OCI-LY7 (cell line): ENCODE measurements at regions not wholly inside any gene's neighbourhood (a gene's known extent, or its start where the extent isn't known, plus 50 kb on each side); places are given as distances from the start of the nearest gene placed in this dataset.

Source experiments
- BruUV-seq: library from RNA; stranded (reverse); fragments of 400-500 nt; replicated peaks from 2 replicates; lab custom pipeline; 2021; lab: Mats Ljungman, UMichigan
- CTCF ChIA-PET: fragments of 300-600 bp; sonication (Branson Sonifier 250); formaldehyde crosslinking; loops from one replicate; lab custom pipeline; 2022; ENCODE audit warnings: antibody characterized with exemption; ENCODE audit not compliant: unreplicated experiment; lab: Charles Lee
- POLR2A ChIA-PET: fragments of 300-600 bp; sonication (Branson Sonifier 250); formaldehyde crosslinking; loops from one replicate; lab custom pipeline; 2022; ENCODE audit warnings: antibody characterized with exemption; lab: Charles Lee
- DNase-seq: peaks from one replicate; pipeline ENCODE4 v3.0.0-alpha.2; 2015; ENCODE audit warnings: low spot score
- H2AFZ ChIP-seq: fragments of 200-600 bp; sonication (generic), shearing (Covaris generic); 2 replicates; pipeline ENCODE4 v1.6.1; 2014; ENCODE audit warnings: mild to moderate bottlenecking, antibody characterized with exemption, low read length, moderate library complexity
- H3K27ac ChIP-seq: fragments of 200-600 bp; sonication (generic); 2 replicates; pipeline ENCODE4 v1.5.1; 2014; ENCODE audit warnings: mixed run types, low read depth, mild to moderate bottlenecking, moderate library complexity, low read length, inconsistent platforms; ENCODE audit not compliant: poor library complexity, severe bottlenecking
- H3K36me3 ChIP-seq: fragments of 200-600 bp; sonication (generic); 2 replicates; pipeline ENCODE4 v1.6.1; 2014; ENCODE audit warnings: mild to moderate bottlenecking, antibody characterized with exemption, low read length, moderate library complexity, mixed read lengths; ENCODE audit not compliant: insufficient read depth
- H3K4me1 ChIP-seq: fragments of 200-600 bp; sonication (generic); 2 replicates; pipeline ENCODE4 v1.5.1; 2014; ENCODE audit warnings: mild to moderate bottlenecking, low read length; ENCODE audit not compliant: insufficient read depth, poor library complexity, severe bottlenecking
- H3K4me2 ChIP-seq: fragments of 200-600 bp; sonication (generic); 2 replicates; pipeline ENCODE4 v1.6.1; 2014; ENCODE audit warnings: mild to moderate bottlenecking, low read length
- H3K4me3 ChIP-seq: fragments of 200-600 bp; sonication (generic); 2 replicates; pipeline ENCODE4 v1.5.1; 2014; ENCODE audit warnings: mild to moderate bottlenecking, low read depth, low read length; ENCODE audit not compliant: poor library complexity, severe bottlenecking
- H3K79me2 ChIP-seq: fragments of 200-600 bp; sonication (generic); 2 replicates; pipeline ENCODE4 v1.6.1; 2016; ENCODE audit warnings: low read depth, mild to moderate bottlenecking, low read length, moderate library complexity, mixed read lengths; ENCODE audit not compliant: insufficient read depth
- H3K9me2 ChIP-seq: fragments of 200-600 bp; sonication (generic); 2 replicates; pipeline ENCODE4 v1.6.1; 2016; ENCODE audit warnings: mild to moderate bottlenecking, low read length, mixed read lengths; ENCODE audit not compliant: insufficient read depth
- H3K9me3 ChIP-seq: fragments of 200-600 bp; sonication (generic); 2 replicates; pipeline ENCODE4 v1.6.1; 2014; ENCODE audit warnings: mild to moderate bottlenecking, mixed run types, low read length, mixed read lengths
- H4K20me1 ChIP-seq: fragments of 200-600 bp; sonication (generic); 2 replicates; pipeline ENCODE4 v1.6.1; 2014; ENCODE audit warnings: mild to moderate bottlenecking, antibody characterized with exemption, low read length, moderate library complexity, mixed read lengths; ENCODE audit not compliant: insufficient read depth
- CTCF ChIP-seq: fragments of 200-600 bp; sonication (generic); conservative IDR thresholded peaks from 2 replicates; pipeline ENCODE4 v1.5.1; 2014; ENCODE audit warnings: mild to moderate bottlenecking, antibody characterized with exemption, low read length, moderate library complexity, mixed read lengths
- EZH2phosphoT487 ChIP-seq: fragments of 200-600 bp; sonication (generic); IDR thresholded peaks from 2 replicates; pipeline ENCODE4 v1.6.1; 2018; ENCODE audit warnings: low read depth, borderline replicate concordance, mild to moderate bottlenecking, mixed run types, antibody characterized with exemption, low read length, moderate library complexity, mixed read lengths
- intact Hi-C: fragments of 100-400 bp; cut with micrococcal nuclease; formaldehyde crosslinking; loops from one replicate; pipeline ENCODE4 v1.10.0; 2022; ENCODE audit not compliant: unreplicated experiment

- H3K79me2 ChIP-seq: no peaks in the 10 kb centered on the region
- H3K9me3 ChIP-seq: no peaks in the 10 kb centered on the region
- intact Hi-C loops: no loop called here
- H3K27ac ChIP-seq: no peak overlapping the region
- H4K20me1 ChIP-seq: no peaks in the 10 kb centered on the region
- ChIA-PET CTCF (no interaction called here), POLR2A (no interaction called here)
- no peak overlapping the region for H2AFZ ChIP-seq
- no peaks in the 10 kb centered on the region for H3K9me2 ChIP-seq
- H3K36me3 ChIP-seq: no peaks in the 10 kb centered on the region
- TF ChIP-seq EZH2phosphoT487: no peak
- TF ChIP-seq CTCF: no peak
- DNase-seq: peak; percentile 3
- H3K4me3 ChIP-seq: no peak overlapping the region
- peaks cover 8% of the 10 kb centered on the region for H3K4me1 ChIP-seq
- BruUV-seq: no TSS peak
- H3K4me2 ChIP-seq: no peak overlapping the region
Measured at GRCh38 chr3:102532901-102533300, 98.1 kb downstream of the ZPLD1 start.

- ChIA-PET CTCF (interaction anchor here (1.1 to 1.2 kb wide), 2 partner anchors 10 to 304 kb away, joined by 3 to 4 read pairs; no protein-coding TSS in a partner anchor), POLR2A (interaction anchor here (0.6 to 1.7 kb wide), 5 partner anchors 8 to 309 kb away, joined by 3 to 5 read pairs (median 4); no protein-coding TSS in a partner anchor)
- intact Hi-C loops: no loop called here
- Histone ChIP-seq H3K9me3 (no peaks in the 10 kb centered on the region), H2AFZ (peak overlapping the region; percentile 47; the same call in 1 of the 2 replicates), H3K27ac (no peak overlapping the region), H3K4me1 (peaks cover 8% of the 10 kb centered on the region), H3K4me3 (no peak overlapping the region), H3K9me2 (no peaks in the 10 kb centered on the region), H3K4me2 (no peak overlapping the region), H3K79me2 (no peaks in the 10 kb centered on the region), H3K36me3 (no peaks in the 10 kb centered on the region), H4K20me1 (no peaks in the 10 kb centered on the region)
- TF ChIP-seq CTCF (no peak), EZH2phosphoT487 (no peak)
- no TSS peak for BruUV-seq
- DNase-seq: no peak
Measured at GRCh38 chr3:102533784-102534183, 99.0 kb downstream of the ZPLD1 start.

- no peaks in the 10 kb centered on the region for H4K20me1 ChIP-seq
- POLR2A ChIA-PET: interaction anchor here (0.6 to 1.7 kb wide), 6 partner anchors 301 to 852 kb away, joined by 3 to 28 read pairs (median 4); no protein-coding TSS in a partner anchor
- H3K4me3 ChIP-seq: no peak overlapping the region
- peak overlapping the region; percentile 3; the same call in 1 of the 2 replicates for H2AFZ ChIP-seq
- H3K4me1 ChIP-seq: peaks cover 8% of the 10 kb centered on the region
- H3K9me3 ChIP-seq: no peaks in the 10 kb centered on the region
- H3K9me2 ChIP-seq: no peaks in the 10 kb centered on the region
- CTCF ChIA-PET: interaction anchor here (1.5 to 2.1 kb wide), 3 partner anchors 302 to 734 kb away, joined by 3 to 40 read pairs (median 3); no protein-coding TSS in a partner anchor
- intact Hi-C loops: loop anchor here (1.0 to 2.0 kb wide), 2 partner anchors 307 to 728 kb away; no protein-coding TSS in a partner anchor
- H3K36me3 ChIP-seq: no peaks in the 10 kb centered on the region
- DNase-seq: peak; percentile 58
- H3K79me2 ChIP-seq: no peaks in the 10 kb centered on the region
- H3K27ac ChIP-seq: no peak overlapping the region
- H3K4me2 ChIP-seq: 0 out of 2 replicates have a peak overlapping the region, but pooled peaks have one; percentile 7
- TF ChIP-seq CTCF: peak; percentile 83
- no peak for TF ChIP-seq EZH2phosphoT487
- no TSS peak for BruUV-seq
Measured at GRCh38 chr3:102536456-102536855, 101.6 kb downstream of the ZPLD1 start.
